GM12878 (cell line): ENCODE measurements at regions not wholly inside any gene's neighbourhood (a gene's known extent, or its start where the extent isn't known, plus 50 kb on each side); places are given as distances from the start of the nearest gene placed in this dataset.

ENCODE experiments used
- ATAC-seq: fragments of 200-7000 bp; cut with Tn5 transposase; 3 replicates; pipeline ENCODE4 v1.9.1; 2020; ENCODE audit warnings: mild to moderate bottlenecking, moderate library complexity
- BruUV-seq: library from RNA; stranded (reverse); fragments of 400-500 nt; replicated peaks from 2 replicates; lab custom pipeline; 2021; lab: Mats Ljungman, UMichigan
- CTCF ChIA-PET: fragments of 300-600 bp; sonication (Branson Sonifier 250); formaldehyde crosslinking; extraction: SDS; loops from one replicate; lab custom pipeline; 2021; ENCODE audit warnings: inconsistent platforms; lab: Yijun Ruan, JAX
- POLR2A ChIA-PET: fragments of 350-600 bp; formaldehyde crosslinking; extraction: SDS; loops from one replicate; lab custom pipeline; 2021; ENCODE audit warnings: inconsistent platforms; lab: Charles Lee
- RAD21 ChIA-PET: fragments of 300-600 bp; sonication (Branson Sonifier 250); formaldehyde crosslinking; loops from one replicate; lab custom pipeline; 2023; ENCODE audit warnings: antibody characterized with exemption; ENCODE audit not compliant: unreplicated experiment; lab: Charles Lee
- SMC1A ChIA-PET: fragments of 300-600 bp; sonication (Branson Sonifier 250); formaldehyde crosslinking; loops from one replicate; lab custom pipeline; 2023; ENCODE audit not compliant: unreplicated experiment, uncharacterized antibody; lab: Charles Lee
- DNase-seq: peaks from one replicate; pipeline ENCODE4 v3.0.0-alpha.2; 2011; ENCODE audit warnings: low read depth, low spot score
- FAIRE-seq: peaks from 3 replicates; lab custom pipeline; 2011; peaks lifted over from hg19 to GRCh38; lab: Jason Lieb, UNC
- H2AFZ ChIP-seq: 2 replicates; pipeline ENCODE4 v1.6.0; 2011; ENCODE audit warnings: low read depth, low read length, control low read depth; ENCODE audit not compliant: control insufficient read depth
- H3K27ac ChIP-seq: 2 replicates; pipeline ENCODE4 v1.5.1; 2011; ENCODE audit warnings: control low read depth; ENCODE audit not compliant: control insufficient read depth, insufficient read depth
- H3K27me3 ChIP-seq, 2 experiments: replicated peaks in 1 of 2; 2 replicates each; pipeline versions ENCODE4 v1.6.0 to v1.6.1; 2011; ENCODE audit warnings: low read length in 1 of 2; ENCODE audit not compliant: control insufficient read depth in 2 of 2, insufficient read depth in 2 of 2
- H3K36me3 ChIP-seq, 2 experiments: 2 replicates each; pipeline ENCODE4 v1.5.1; 2011; ENCODE audit warnings: low read length in 1 of 2; ENCODE audit not compliant: control insufficient read depth in 2 of 2, insufficient read depth in 2 of 2
- H3K4me1 ChIP-seq: 2 replicates; pipeline ENCODE4 v1.6.1; 2011; ENCODE audit warnings: mild to moderate bottlenecking, low read length, moderate library complexity, mixed read lengths; ENCODE audit not compliant: control insufficient read depth, insufficient read depth
- H3K4me2 ChIP-seq: 2 replicates; pipeline ENCODE4 v1.6.0; 2011; ENCODE audit warnings: control low read depth; ENCODE audit not compliant: control insufficient read depth, insufficient read depth
- H3K4me3 ChIP-seq: fragments of 200-600 bp; sonication (generic); 2 replicates; pipeline ENCODE4 v1.5.1; 2016
- H3K79me2 ChIP-seq: 2 replicates; pipeline ENCODE4 v1.6.0; 2011; ENCODE audit warnings: low read length; ENCODE audit not compliant: control insufficient read depth, insufficient read depth
- H3K9ac ChIP-seq: 2 replicates; pipeline ENCODE4 v1.8.0; 2011; ENCODE audit warnings: low read length, control low read depth, mixed read lengths; ENCODE audit not compliant: control insufficient read depth, insufficient read depth
- H3K9me3 ChIP-seq: replicated peaks from 3 replicates; pipeline ENCODE4 v1.5.1; 2011; ENCODE audit warnings: mild to moderate bottlenecking, low read length; ENCODE audit not compliant: control insufficient read depth, insufficient read depth
- H4K20me1 ChIP-seq: 2 replicates; pipeline ENCODE4 v1.6.0; 2011; ENCODE audit not compliant: control insufficient read depth, insufficient read depth
- CBX3 ChIP-seq: fragments of 200-600 bp; sonication (generic); IDR thresholded peaks from 2 replicates; pipeline ENCODE4 v1.6.1; 2016; ENCODE audit warnings: low read depth, borderline replicate concordance
- CEBPB ChIP-seq, 2 experiments: fragments of 150-350 bp in 1 of 2; IDR thresholded peaks; 2 replicates each; pipeline ENCODE4 v1.6.1; 2012 to 2014; ENCODE audit warnings: low read depth in 2 of 2, low read length in 2 of 2, borderline replicate concordance in 1 of 2, inconsistent platforms in 1 of 2
- CHD4 ChIP-seq: fragments of 200-600 bp; sonication (generic); IDR thresholded peaks from 2 replicates; pipeline ENCODE4 v1.6.1; 2016; ENCODE audit warnings: mild to moderate bottlenecking
- EGR1 ChIP-seq, 2 experiments: IDR thresholded peaks; 1 replicate in 1 of 2; 2 replicates in 1 of 2; pipeline ENCODE4 v1.6.1; 2011 to 2012; ENCODE audit warnings: low read depth in 2 of 2, low read length in 2 of 2, borderline replicate concordance in 1 of 2, mild to moderate bottlenecking in 1 of 2, moderate library complexity in 1 of 2
- ESRRA ChIP-seq: IDR thresholded peaks from 2 replicates; pipeline ENCODE4 v1.6.1; 2012; ENCODE audit warnings: mild to moderate bottlenecking, low read length, improper control_type of control experiment
- GATAD2B ChIP-seq: fragments of 450-650 bp; conservative IDR thresholded peaks from 2 replicates; pipeline ENCODE4 v1.6.1; 2017; ENCODE audit warnings: low read depth, mild to moderate bottlenecking, moderate library complexity
- HCFC1 ChIP-seq: fragments of 150-350 bp; IDR thresholded peaks from 2 replicates; pipeline ENCODE4 v1.6.1; 2014; ENCODE audit warnings: low read length
- HSF1 ChIP-seq: fragments of 150-350 bp; IDR thresholded peaks from 2 replicates; pipeline ENCODE4 v1.6.1; 2014; ENCODE audit warnings: mild to moderate bottlenecking, low read depth, low read length
- NFYA ChIP-seq: IDR thresholded peaks from 2 replicates; pipeline ENCODE4 v1.6.1; 2011; ENCODE audit warnings: low read depth, mild to moderate bottlenecking, low read length, improper control_type of control experiment, borderline replicate concordance
- NR2C2 ChIP-seq: IDR thresholded peaks from 2 replicates; pipeline ENCODE4 v1.6.1; 2011; ENCODE audit warnings: borderline replicate concordance, low read depth; ENCODE audit not compliant: control insufficient read depth, insufficient read length
- POLR2A ChIP-seq: IDR thresholded peaks from 2 replicates; pipeline ENCODE4 v1.6.1; 2011; ENCODE audit warnings: low read depth, mild to moderate bottlenecking, low read length
- POLR2AphosphoS2 ChIP-seq: IDR thresholded peaks from 2 replicates; pipeline ENCODE4 v1.6.1; 2011; ENCODE audit warnings: low read depth, mild to moderate bottlenecking, low read length, improper control_type of control experiment, moderate library complexity
- RAD21 ChIP-seq: IDR thresholded peaks from 2 replicates; pipeline ENCODE4 v1.6.1; 2011; ENCODE audit warnings: mild to moderate bottlenecking, low read depth, low read length, moderate library complexity; ENCODE audit not compliant: insufficient read depth
- RAD51 ChIP-seq: fragments of 450-650 bp; IDR thresholded peaks from 2 replicates; pipeline ENCODE4 v1.6.1; 2016; ENCODE audit warnings: moderate library complexity, mild to moderate bottlenecking, inconsistent platforms
- RCOR1 ChIP-seq: conservative IDR thresholded peaks from 2 replicates; pipeline ENCODE4 v1.6.1; 2012; ENCODE audit warnings: low read depth, low read length, improper control_type of control experiment
- RUNX3 ChIP-seq: IDR thresholded peaks from 2 replicates; pipeline ENCODE4 v1.6.1; 2012; ENCODE audit warnings: low read length, inconsistent platforms
- WGBS: methylation state at CpG from one replicate; pipeline ENCODE4 v1.1.6; 2016; ENCODE audit warnings: low lambda C conversion rate; ENCODE audit not compliant: insufficient replicate concordance, insufficient coverage; ENCODE audit errors: missing lambda C conversion rate; 5-methylcytosine and 5-hydroxymethylcytosine counted together
- in situ Hi-C: fragments of 300-500 bp; cut with MboI; formaldehyde crosslinking; loops from 9 replicates; pipeline ENCODE4 v1.14.3; 2018; ENCODE audit warnings: mixed read lengths
- intact Hi-C: fragments of 100-400 bp; cut with micrococcal nuclease; formaldehyde crosslinking; loops from one replicate; pipeline ENCODE4 v1.14.2; 2022; ENCODE audit not compliant: unreplicated experiment
- TF ChIP-seq, protein P1 (sequence below), 3 experiments: IDR thresholded peaks in 2 of 3; conservative IDR thresholded peaks in 1 of 3; 2 replicates each; pipeline ENCODE4 v1.5.1; 2011; ENCODE audit warnings: low read depth in 3 of 3, low read length in 3 of 3, mild to moderate bottlenecking in 3 of 3, control low read depth in 2 of 3, moderate library complexity in 2 of 3, inconsistent platforms in 1 of 3, mixed read lengths in 1 of 3; ENCODE audit not compliant: control insufficient read depth in 2 of 3, insufficient read depth in 1 of 3; ENCODE audit errors: extremely low read depth in 1 of 3

DNA sequence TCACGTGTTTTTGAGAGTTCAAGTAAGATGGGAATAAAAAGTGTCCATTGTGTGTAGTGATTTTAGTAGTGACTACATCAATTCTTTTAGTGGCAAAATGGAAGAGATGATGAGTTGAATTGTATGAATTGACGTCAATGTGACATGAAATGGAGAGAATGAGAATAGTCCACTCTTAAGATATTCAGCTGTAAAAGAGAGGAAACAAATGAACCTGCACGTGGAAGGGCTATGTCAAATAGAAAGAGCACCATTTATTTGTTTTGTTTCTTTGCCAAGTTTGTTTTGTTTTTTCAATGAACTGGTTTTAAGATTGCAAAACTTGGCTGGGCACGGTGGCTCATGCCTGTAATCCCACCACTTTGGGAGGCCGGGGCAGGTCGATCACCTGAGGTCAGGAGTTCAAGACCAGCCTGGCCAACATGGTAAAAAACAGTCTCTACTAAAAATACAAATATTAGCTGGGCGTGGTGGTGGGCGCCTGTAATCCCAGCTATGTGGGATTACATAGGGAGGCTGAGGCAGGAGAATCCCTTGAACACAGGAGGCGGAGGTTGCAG lies 453.8 kb downstream of the TAF11L14 start:
- BruUV-seq, result no TSS peak
- RAD21 ChIA-PET, result no interaction called here
- POLR2A ChIA-PET, result no interaction called here
- no peak for ATAC-seq
- in situ Hi-C loops, result no loop called here
- 22% methylated on average over 9 of the region's 9 CpGs for WGBS
- no peaks in the 10 kb centered on the region for H3K79me2 ChIP-seq
- no peak overlapping the region for H3K4me3 ChIP-seq
- TF ChIP-seq HCFC1 (no peak), CBX3 (no peak), RCOR1 (no peak), EGR1 (IDR thresholded peaks at IDR 0.05; ENCODE audit: borderline replicate concordance in 1 of 2, low read depth in 2 of 2, low read length in 2 of 2) (no peak), RAD21 (no peak), NR2C2 (no peak), RUNX3 (no peak), CEBPB (IDR thresholded peaks at IDR 0.05; ENCODE audit: borderline replicate concordance in 1 of 2, low read depth in 2 of 2, low read length in 2 of 2) (no peak), ESRRA (no peak), POLR2AphosphoS2 (no peak), HSF1 (no peak), CHD4 (no peak), POLR2A (no peak), NFYA (no peak), RAD51 (no peak), GATAD2B (no peak)
- TF ChIP-seq, protein P1, sequence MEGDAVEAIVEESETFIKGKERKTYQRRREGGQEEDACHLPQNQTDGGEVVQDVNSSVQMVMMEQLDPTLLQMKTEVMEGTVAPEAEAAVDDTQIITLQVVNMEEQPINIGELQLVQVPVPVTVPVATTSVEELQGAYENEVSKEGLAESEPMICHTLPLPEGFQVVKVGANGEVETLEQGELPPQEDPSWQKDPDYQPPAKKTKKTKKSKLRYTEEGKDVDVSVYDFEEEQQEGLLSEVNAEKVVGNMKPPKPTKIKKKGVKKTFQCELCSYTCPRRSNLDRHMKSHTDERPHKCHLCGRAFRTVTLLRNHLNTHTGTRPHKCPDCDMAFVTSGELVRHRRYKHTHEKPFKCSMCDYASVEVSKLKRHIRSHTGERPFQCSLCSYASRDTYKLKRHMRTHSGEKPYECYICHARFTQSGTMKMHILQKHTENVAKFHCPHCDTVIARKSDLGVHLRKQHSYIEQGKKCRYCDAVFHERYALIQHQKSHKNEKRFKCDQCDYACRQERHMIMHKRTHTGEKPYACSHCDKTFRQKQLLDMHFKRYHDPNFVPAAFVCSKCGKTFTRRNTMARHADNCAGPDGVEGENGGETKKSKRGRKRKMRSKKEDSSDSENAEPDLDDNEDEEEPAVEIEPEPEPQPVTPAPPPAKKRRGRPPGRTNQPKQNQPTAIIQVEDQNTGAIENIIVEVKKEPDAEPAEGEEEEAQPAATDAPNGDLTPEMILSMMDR (IDR thresholded peaks at IDR 0.05 in 2 of 3, conservative IDR thresholded peaks at IDR 0.05 in 1 of 3; ENCODE audit: control insufficient read depth in 2 of 3, extremely low read depth in 1 of 3, insufficient read depth in 1 of 3, low read depth in 3 of 3, low read length in 3 of 3), result no peak
- TF ChIP-seq, all 136 proteins: peak for 0
- Histone ChIP-seq H4K20me1 (no peaks in the 10 kb centered on the region), H3K9me3 (no peaks in the 10 kb centered on the region), H3K9ac (no peak overlapping the region), H3K4me2 (no peak overlapping the region), H3K36me3 (no peaks in the 10 kb centered on the region), H3K27ac (no peak overlapping the region), H2AFZ (no peak overlapping the region), H3K27me3 (no peaks in the 10 kb centered on the region), H3K4me1 (no peaks in the 10 kb centered on the region)
- ChIA-PET CTCF (interaction anchor here (0.7 kb wide), 1 partner anchor 24 kb away, joined by 5 read pairs; no protein-coding TSS in a partner anchor), SMC1A (no interaction called here)
- FAIRE-seq (no peak), DNase-seq (no peak)
- intact Hi-C loops, result no loop called here
